ENCODE measurements at regions not wholly inside any gene's neighbourhood (a gene's known extent, or its start where the extent isn't known, plus 50 kb on each side); places are given as distances from the start of the nearest gene placed in this dataset.
"Not testable (repeated sequence)": the region's sequence is repeated elsewhere in the genome, so short reads cannot be mapped to it uniquely, and the experiment has no call there.

DNA sequence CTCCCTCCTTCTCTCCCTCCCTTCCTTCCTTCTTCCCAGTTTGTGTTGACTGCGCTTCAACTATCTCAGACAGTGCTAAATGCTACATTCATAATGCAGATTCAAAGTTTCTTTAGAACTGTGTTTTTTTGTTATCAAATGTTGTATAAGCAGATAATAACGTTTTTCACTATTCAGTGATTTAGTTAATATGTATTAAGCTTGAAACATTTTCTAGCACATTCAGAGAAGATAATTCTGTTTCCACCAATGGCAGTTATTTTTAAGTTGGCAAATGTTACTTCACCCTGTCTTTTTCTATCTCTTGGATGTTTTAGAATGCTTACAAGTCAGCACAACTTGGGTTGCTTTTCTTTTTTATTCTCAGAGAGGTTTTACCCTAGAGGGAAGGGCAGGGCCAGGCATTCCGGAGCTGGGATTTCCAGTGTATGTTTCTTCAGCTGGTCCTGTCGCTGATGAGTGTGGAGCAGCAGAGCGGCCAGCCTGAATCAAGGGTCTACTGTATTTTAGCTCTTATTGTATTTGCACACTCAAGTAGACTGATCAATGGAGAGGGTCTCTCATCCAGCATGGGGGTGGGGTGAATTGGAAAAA lies 162.3 kb upstream of the ARHGAP20 start:
- no peak for DNase-seq (ENCODE audit: low spot score)

DNA sequence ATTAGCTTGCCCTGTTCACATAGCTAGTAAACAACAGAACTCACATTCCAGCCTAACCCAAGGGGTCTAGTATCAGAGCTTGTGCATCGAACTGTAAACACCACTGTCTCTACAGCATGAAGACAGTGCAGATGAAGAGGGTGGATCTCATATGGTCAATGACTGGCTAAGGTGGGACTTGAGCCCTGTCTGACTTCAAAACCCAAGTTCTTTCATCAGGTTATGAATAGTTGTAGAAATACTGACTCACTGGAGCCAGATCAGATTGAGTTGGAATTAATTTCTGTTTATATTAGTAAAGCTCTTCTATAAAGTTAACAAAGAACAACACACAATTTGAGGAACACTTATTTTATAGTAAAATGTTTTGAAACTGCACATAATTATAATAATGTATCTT lies 161.7 kb upstream of the ARHGAP20 start:
- DNase-seq (ENCODE audit: low spot score), result no peak

DNA sequence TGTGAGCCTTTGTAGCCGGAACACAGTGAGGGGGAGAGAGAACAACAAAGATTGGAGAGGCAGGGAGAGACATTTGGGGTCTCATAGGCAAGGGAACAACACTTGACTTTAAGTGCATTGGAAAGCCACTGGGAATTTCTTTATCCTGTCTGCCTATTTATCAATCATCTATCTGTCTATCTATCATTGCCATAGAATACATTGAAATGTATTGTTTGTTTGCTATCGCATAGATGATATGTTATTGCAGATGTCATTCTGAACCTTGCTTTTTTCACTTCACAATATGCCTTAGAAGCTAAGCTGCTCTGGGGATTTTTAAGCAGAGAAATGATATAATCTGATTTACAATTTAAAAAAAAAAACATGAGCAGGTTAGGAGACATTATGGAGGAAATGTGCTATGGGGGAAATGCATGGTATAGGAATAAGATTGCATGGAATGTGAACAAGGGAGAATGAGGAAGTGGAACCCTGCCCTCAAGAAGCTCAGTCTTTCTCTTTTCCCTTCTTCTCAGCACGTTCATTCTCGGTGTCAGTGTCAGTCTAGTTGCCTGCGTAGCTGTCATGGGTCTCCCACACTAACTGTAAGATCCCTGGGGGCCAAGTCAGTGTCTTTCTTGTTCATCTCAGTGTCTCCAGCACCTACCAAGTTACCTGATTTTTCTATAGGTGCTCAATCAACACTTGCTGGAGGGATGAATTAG lies 158.7 kb upstream of the ARHGAP20 start:
- no peak for DNase-seq (ENCODE audit: low spot score)

DNA sequence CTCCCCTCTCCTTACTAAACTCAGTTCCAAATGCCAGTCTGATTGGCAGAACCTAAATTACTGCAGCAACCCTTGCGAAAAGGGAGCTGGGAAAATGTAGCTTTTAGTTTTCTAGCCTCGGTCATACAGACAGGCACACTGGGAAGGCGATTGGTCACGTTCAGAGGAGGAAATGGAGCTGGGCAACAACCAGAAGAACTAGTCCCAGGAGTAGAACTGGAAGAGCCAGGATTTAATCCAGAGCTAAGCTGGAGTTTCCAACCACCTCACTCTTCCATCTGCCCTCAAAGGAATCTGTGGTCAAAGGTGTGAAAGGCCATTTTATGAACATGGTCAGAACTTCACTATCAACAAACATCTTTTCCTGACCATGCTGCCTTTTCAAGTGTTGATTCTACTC lies 155.7 kb upstream of the ARHGAP20 start:
- DNase-seq (ENCODE audit: low spot score), result no peak

DNA sequence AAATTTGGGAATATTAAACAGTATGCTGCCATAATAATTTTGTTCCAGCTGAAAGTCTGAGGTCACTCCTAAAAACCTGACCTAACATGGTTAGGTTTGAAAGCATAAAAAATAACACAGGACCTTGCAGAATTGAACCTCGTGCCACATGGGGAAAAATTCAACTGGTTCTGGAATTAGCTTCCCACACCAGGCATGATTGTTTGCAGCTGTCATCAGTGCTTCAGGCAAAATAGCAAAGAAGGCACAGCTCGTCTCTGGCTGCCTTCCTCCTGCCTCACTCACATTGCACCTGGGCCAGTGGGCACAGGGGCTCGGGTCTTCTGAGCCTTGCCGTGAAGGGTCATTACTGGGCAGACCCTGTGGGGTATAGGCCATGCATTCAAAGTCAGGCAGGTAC lies 153.8 kb upstream of the ARHGAP20 start:
- DNase-seq (ENCODE audit: low spot score), result no peak

DNA sequence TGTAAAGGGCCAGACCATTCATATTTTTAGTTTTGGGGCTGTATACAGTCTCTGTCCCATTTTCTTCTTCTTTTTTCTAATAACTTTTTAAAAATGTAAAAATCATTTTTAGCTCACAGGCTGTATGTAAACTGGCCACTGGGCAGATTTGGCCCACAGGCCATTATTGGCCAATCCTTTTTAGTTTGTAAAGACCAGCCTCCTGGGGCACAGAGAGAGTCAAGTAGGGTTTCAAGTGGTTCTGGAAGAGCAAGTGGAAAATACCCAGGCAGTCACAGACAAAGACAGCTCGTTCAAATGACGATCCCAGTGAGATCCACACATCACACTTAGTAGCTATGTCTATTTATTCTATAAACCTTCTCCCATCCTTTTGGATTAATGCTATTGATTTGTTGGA lies 150.2 kb upstream of the ARHGAP20 start:
- DNase-seq (ENCODE audit: low spot score), result no peak

DNA sequence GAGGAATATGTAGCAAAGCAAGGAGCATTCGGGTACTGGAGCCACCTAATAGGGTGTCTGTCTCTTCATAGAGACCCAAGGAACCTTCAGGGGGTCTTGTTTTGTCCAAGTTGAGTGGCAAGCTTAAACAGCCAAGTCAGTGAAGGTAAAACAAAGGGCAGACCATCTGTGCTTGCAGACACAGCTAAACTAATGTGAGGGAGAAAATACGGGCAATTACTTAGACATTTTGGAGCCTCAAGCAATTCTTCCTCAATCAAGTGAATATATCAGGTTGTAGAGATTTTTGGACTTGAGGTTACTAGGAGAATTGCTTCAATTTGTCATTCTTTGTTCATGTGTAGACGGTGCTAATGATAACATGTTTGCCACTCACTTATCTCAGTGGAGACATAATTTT lies 148.2 kb upstream of the ARHGAP20 start:
- DNase-seq (ENCODE audit: low spot score), result no peak

DNA sequence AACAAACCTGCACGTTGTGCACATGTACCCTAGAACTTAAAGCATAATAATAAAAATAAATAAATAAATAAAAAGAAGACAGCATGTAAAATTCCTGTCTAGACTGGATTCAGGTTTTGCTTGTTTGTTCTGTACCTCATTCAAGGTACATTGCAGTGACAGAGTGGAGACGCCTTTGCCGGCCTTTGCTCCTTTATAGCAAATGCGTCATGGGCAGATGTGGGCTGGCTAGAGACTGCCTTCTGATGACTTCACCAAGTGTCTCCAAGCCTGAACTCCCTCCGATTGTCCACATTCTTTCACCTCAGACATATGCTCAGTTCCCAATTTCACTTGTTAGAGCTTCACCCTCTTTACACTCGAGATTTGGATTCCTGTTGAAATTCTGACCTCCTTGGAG lies 147.8 kb upstream of the ARHGAP20 start:
- DNase-seq (ENCODE audit: low spot score), result no peak

DNA sequence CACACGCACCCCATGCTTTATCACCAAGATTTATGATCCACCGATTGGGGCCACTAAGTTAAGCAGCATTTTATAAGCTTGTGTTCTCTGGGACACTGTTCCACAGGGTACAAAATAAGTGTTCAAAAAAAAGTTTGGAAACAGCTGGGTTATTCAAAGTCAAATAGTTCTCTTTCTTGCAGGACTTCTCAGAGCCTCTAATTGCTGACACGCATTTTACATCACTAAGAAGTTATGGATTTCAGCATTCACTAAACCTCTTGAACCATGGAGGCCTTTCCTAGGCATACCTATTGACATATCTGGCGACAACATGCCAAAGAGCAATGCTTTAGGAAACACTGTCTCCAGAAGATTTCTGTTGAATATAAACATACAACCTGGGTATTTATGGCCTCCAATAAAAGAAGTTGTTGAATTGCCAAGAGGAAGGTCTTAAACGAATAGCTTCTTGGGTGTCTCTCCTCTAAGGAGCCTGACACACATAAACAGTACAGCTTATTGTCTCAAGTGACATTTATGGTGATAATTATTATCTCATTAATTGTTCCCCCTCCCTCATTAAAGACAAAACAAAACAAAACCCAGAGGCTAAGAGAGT lies 147.1 kb upstream of the ARHGAP20 start:
- DNase-seq (ENCODE audit: low spot score), result no peak

DNA sequence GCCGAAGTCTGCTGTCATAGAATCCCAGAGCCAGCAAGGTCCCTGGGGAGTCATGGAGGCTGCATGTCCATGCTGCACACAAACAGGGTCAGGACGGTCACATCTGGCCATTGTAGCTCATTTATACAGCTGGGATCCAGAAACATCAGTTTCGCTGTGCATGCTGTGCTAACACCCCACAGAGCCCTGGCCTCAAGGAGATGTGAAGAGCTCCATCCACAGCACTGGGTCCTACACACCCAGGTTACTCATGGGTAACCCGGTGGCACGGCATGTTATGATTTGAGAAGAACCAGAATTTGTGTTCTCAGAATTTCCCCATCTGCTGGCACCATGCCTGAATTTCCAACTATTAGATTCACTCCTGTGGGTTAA lies 146.3 kb upstream of the ARHGAP20 start:
- no peak for DNase-seq (ENCODE audit: low spot score)

DNA sequence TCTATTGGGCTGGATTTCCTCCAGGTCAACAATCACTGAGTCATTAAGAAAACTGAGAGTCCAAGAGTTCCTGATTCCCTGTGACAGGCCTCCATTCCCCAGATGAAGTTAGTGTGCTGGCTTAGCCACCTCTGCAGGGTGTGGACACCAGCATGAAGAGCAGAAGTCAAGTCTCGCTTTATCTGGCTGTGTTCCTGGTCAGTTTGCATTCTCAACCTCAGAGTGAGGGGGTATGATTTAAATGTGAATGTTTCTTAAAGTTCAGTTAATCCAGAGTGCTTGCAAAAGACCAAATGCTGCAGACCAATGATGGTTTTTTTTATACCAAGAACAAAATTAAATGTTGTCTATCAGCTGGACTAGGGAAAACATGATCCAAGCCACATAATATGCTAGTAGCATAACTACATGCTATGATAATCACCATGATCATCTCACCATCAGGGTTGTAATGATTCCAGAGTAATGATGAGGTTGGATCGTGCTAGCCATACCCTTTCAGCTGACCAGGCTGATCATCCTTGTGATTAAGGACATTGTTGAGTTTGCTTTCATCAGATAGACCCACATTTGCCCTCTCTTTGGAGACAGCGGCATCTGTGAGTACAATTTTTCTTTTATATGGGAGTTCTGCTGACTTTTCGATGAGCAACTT lies 145.8 kb upstream of the ARHGAP20 start:
- no peak for DNase-seq (ENCODE audit: low spot score)

DNA sequence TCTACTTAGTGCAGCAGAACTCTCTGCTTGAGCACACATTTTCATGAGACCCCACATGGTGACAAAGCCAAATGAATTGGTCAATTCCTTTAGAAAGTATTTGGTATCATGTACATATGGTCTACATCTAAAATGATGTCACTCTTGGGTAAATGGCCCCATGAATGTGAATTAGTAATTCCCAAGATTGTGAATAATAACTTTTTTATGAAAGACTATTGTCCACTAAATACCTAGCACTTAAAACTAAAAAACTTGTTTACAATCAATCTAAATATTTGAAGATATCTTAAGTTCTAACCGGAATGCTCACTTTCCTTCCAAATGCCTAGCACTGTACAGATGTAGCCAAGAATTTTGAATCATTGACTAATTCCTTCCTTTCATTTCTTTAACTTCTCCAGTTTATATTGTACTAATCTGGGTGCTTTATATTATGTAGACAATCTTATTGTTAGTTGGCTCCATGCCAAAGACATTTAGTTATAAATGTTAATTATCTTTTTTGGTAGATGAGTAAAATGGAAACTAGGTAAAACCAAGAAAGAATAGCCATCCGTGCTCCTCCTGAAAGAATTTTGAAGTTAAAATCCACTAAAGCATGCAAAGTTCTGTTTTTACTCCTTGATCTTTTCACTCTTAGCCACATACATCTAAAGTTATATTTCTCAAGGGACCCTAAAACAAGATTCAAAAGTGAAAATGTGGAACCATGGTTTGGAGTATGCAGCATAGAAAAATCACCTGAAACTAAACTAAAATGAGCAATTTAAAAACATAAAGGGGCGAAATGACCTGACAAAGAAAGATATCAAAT lies 145.0 kb upstream of the ARHGAP20 start:
- DNase-seq (ENCODE audit: low spot score), result no peak

DNA sequence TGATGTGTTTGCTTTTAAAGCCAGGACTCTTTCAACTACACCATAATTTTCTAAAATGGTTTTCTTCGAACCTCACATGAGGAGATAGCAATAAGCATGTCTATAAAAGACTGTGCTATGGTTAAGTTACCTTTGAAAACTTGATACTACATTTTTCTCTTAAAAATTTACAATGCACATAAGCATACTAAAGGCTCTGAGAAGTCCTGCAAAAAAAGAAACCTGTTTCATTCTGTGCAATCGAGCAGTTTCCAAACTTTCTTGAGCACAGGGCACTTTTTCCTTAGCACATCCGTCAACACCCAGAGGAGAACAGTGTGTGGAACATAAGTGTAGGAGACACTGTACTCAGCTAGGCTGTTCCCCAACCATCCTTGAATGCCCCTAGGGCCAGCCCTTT lies 144.1 kb upstream of the ARHGAP20 start:
- DNase-seq (ENCODE audit: low spot score), result no peak

DNA sequence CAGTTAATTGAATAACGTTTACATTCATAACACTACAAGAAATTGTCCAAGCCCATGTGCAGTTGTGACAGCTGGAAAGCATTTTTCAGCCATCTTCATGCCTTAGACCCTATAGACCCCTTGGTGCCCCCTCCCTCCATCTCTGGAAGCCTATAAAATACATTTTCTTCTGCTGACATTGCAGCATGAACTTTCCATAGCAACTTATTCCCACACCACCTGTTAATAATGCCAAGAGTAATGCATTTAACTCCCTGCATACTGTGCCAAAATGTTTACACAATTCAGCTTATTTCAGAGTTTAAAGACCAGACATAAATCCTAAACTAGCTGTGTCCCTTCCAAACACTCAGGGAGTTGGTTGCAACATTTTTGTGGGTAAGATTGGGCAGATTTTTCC lies 143.0 kb upstream of the ARHGAP20 start:
- DNase-seq (ENCODE audit: low spot score), result no peak

DNA sequence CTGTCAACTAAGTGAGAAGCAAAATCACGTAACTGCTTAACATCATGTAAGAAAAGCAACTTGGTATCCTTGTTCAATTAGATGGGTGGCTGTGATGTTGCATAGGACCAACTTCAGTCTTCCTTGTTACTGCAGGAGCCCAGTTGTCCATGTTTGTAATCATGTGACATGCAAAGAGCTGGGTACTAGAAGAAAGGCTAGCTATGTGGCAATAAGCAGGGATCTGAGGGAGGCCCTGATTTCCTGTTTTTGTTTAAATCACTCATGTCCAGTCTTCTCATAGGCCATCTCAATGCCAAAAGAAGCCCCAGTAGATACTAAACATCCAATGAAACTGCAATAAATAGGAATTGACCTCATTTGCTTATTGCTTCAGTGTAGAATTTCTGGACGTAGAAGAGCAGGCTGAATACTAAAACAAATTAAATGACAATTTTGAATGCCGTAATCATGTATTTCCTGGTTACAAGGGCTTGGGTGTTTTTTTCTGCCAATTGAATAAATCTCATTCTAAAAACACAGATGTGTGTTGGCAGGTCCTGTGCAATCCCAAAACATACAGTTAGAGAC lies 140.8 kb upstream of the ARHGAP20 start:
- no peak for DNase-seq (ENCODE audit: low spot score)

DNA sequence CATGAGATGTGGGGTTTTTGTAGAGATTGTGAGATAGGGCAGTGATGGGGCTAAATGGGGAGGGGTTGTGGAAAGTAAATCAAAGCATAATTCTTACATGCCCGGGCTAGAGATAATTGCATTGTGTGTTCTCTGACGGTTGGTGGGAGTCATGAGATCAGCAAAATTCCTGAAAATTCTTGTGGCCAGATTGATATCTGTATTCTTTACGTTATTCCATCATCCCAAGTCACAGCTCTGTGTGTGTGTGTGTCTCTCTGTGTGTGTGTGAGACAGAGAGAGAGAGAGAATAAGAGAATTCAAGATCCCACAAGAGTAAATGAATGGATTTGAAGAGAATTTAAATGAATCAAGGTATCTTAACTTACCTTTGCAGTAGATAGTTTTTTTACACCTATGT lies 138.6 kb upstream of the ARHGAP20 start:
- DNase-seq (ENCODE audit: low spot score), result no peak

DNA sequence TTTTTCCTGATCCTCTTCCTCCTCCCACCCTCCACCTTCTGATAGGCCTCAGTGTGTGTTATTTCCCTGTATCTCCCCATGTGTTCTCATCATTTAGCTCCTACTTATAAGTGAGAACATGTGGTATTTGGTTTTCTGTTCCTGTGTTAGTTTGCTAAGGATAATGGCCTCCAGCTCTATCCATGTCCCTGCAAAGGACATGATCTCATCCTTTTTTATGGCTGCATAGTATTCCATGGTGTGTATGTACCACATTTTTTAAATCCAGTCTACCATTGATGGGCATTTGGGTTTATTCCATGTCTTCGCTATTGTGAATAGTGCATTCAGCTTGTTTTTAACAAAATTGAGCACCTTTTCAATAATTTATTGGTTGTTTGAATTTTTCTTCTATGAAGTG lies 130.8 kb upstream of the ARHGAP20 start:
- DNase-seq (ENCODE audit: low spot score), result not testable (repeated sequence)

DNA sequence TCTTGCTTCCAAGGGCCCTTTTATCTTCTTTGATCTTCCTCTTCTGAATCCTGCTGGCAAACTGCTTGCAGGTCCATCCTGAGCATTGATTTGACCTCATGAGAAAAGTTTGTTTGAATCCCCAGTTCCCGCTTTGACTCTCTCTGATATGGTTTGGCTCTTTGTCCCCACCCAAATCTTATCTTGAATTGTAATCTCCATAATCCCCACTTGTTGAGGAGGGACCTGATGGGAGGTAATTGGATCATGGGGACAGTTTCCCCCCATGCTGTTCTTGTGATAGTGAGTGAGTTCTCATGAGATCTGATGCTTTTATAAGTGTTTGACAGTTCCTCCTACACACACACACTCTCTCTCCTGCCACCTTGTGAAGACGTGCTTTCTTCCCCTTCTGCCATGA lies 126.6 kb upstream of the ARHGAP20 start:
- no peak for DNase-seq (ENCODE audit: low spot score)

DNA sequence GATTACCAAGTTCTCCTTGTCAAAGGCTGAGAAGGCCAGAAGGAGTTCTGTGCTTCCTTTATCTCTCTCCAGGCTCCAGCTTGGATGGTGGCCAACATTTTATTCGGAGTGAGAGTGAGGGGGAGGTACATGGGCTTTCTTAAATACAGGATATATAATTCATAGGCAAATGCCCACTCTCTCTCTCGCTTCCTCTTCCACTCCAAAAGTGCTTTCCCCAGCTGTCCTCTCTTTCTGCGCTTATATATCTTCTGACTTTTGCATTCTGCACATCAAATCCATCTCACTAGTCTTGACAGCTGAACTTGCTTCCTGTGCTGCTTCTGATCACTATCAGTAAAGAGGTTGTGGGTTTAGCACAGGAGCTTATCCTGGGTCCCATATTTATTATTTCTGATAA lies 125.4 kb upstream of the ARHGAP20 start:
- DNase-seq (ENCODE audit: low spot score), result no peak

DNA sequence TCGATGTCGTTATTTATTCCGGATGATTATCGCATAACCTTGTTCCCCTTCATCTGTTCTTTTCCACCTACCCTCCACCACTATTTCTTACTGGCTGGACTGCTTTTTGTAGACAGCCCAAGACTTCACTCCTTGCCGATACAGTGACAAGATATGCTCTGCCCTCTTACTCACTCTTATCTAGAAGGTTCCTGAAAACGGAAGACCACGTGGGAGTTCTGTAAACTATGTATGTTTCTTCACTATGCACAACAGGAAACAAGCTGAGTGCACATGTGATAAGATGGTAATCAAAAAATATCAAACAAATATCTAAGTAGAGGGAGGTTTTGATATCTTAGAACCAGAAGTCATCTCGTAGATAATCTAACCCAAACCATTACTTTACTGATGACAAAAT lies 122.9 kb upstream of the ARHGAP20 start:
- no peak for DNase-seq (ENCODE audit: low spot score)

DNA sequence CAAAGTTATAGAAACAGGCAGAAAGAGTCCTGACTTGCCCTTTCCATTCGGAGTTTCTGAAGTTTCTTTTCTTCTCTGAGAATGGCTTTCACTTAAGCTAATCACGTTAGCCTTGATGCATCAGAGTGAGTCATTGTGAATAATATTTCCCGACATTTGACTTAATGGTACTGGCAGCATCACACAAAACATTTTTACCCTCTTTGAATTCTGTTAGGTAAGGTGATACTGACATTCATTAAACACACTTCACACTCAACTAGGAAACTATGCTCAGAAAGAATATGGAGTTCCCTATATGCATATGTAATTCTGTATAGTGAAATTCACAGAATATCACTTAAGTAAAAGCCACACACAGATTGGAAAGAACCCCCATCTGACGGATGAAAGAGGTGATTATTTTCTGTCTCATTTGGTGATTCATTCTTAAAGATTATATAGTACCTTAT lies 120.8 kb upstream of the ARHGAP20 start:
- no peak for DNase-seq (ENCODE audit: low spot score)

DNA sequence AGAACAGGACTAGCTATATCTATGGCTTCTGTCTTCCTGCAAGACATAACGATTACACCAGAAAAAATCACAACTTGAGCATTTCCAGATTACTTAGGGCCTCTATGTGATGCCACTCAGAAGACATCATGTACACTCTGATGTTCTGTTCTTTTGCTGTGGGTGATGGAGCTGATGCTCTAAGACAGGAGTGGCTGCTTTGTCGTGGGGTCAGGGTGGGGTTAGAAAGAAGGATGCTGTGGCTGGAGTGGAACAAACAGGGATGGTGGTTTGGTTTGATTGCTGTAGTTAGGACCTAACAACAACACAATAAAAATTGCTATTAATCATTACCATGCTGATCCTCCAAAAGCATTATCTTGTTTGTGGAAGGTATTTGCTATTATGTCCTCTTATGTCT lies 120.3 kb upstream of the ARHGAP20 start:
- no peak for DNase-seq (ENCODE audit: low spot score)
